Transverse colon (tissue), 4 donors: ENCODE measurements at regions not wholly inside any gene's neighbourhood (a gene's known extent, or its start where the extent isn't known, plus 50 kb on each side); places are given as distances from the start of the nearest gene placed in this dataset.

ENCODE experiments used
- DNase-seq: peaks from one replicate; pipeline ENCODE4 v3.0.0-alpha.2; 2019
- H3K27ac ChIP-seq, 4 donors: fragments of 200-600 bp; sonication (generic); 2 replicates each; pipeline ENCODE4 v1.5.1; 2016 to 2018; ENCODE audit warnings: inconsistent platforms in 4 of 4
- H3K27me3 ChIP-seq: fragments of 200-600 bp; sonication (generic); 2 replicates; pipeline ENCODE4 v1.5.1; 2017; ENCODE audit warnings: inconsistent platforms
- H3K36me3 ChIP-seq, 4 donors: fragments of 200-600 bp; sonication (generic); 2 replicates each; pipeline ENCODE4 v1.5.1; 2017 to 2019; ENCODE audit warnings: inconsistent platforms in 4 of 4
- H3K4me1 ChIP-seq, 4 donors: fragments of 200-600 bp; sonication (generic); 2 replicates each; pipeline ENCODE4 v1.5.1; 2017 to 2020; ENCODE audit warnings: inconsistent platforms in 4 of 4
- H3K4me3 ChIP-seq, 4 donors: fragments of 200-600 bp; sonication (generic); 1 replicate in 1 of 4; 2 replicates in 3 of 4; pipeline versions ENCODE4 v1.5.1 to v1.6.1; 2017 to 2019; ENCODE audit warnings: inconsistent platforms in 4 of 4
- H3K9me3 ChIP-seq, 2 donors: fragments of 200-600 bp; sonication (generic); 2 replicates each; pipeline ENCODE4 v1.5.1; 2017 to 2019; ENCODE audit warnings: inconsistent platforms in 2 of 2
- EP300 ChIP-seq: sonication (generic); formaldehyde crosslinking; IDR thresholded peaks from one replicate; pipeline ENCODE4 v1.6.1; 2017; ENCODE audit warnings: antibody characterized with exemption, low read depth
- POLR2A ChIP-seq: fragments of 450-650 bp; IDR thresholded peaks from one replicate; pipeline ENCODE4 v1.6.1; 2016; ENCODE audit warnings: antibody characterized with exemption, mild to moderate bottlenecking, moderate library complexity
- POLR2AphosphoS5 ChIP-seq, 3 donors: sonication (generic); formaldehyde crosslinking; IDR thresholded peaks; one replicate each; pipeline ENCODE4 v1.6.1; 2016; ENCODE audit warnings: antibody characterized with exemption in 3 of 3
- WGBS, 2 donors: methylation state at CpG; one replicate each; pipeline ENCODE4 v1.1.5; 2018; ENCODE audit warnings: low coverage in 1 of 2; 5-methylcytosine and 5-hydroxymethylcytosine counted together
- in situ Hi-C, 4 donors: fragments of 200-750 bp; cut with MboI; loops; one replicate each; pipeline versions ENCODE4 v1.15.0 to v1.15.1; 2017; ENCODE audit warnings: low sequenced_read_pairs in 3 of 4, low pct_ligation_motif_present in 1 of 4, low pct_unique_long_range_greater_than_20kb in 1 of 4
- intact Hi-C: fragments of 100-400 bp; cut with DNase I; formaldehyde crosslinking; loops from one replicate; pipeline ENCODE4 v1.15.1; 2023; ENCODE audit warnings: low total_unique reads
- TF ChIP-seq, protein P1 (sequence below), 5 experiments: fragments of 200-600 bp in 3 of 5; fragments of 450-650 bp in 2 of 5; sonication (generic) in 3 of 5; IDR thresholded peaks; 1 replicate in 2 of 5; 2 replicates in 3 of 5; pipeline ENCODE4 v1.5.1; 2016 to 2017; ENCODE audit warnings: antibody characterized with exemption in 5 of 5, inconsistent platforms in 3 of 5, mild to moderate bottlenecking in 2 of 5, moderate library complexity in 1 of 5

DNA sequence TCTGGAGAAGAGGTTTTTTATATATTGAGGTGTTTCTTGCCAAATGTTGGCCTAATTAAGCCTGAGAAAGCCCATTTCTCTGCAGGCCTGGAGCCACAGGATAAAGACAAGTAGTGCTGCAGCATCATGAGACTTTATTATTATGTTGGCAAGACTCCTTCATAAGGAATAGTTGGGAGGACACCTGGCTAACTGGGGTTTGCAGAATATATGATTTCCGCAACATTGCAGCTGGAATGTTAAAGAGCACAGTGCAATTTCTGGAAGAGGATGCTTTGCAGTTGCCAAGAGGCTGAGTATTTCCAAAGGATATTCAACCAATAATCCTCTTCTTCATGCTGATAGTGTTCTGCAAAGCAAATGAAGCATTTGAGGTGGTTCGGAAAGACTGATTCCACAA, 1512.8 kb upstream of the LRRTM3 start:
- Histone ChIP-seq H3K4me3 (no peak overlapping the region), H3K9me3 (no peaks in the 10 kb centered on the region), H3K27ac (no peak overlapping the region), H3K4me1 (no peaks in the 10 kb centered on the region), H3K36me3 (no peaks in the 10 kb centered on the region), H3K27me3 (no peaks in the 10 kb centered on the region)
- intact Hi-C loops (no loop called here), in situ Hi-C loops (no loop called here)
- 86% methylated on average over 2 of the region's 2 CpGs; no CpG with 5 or more reads in 1 of the 2 donors for WGBS, 2 donors
- TF ChIP-seq EP300 (no peak), POLR2AphosphoS5 (IDR thresholded peaks at IDR 0.05) (no peak), POLR2A (no peak)
- TF ChIP-seq, protein P1, sequence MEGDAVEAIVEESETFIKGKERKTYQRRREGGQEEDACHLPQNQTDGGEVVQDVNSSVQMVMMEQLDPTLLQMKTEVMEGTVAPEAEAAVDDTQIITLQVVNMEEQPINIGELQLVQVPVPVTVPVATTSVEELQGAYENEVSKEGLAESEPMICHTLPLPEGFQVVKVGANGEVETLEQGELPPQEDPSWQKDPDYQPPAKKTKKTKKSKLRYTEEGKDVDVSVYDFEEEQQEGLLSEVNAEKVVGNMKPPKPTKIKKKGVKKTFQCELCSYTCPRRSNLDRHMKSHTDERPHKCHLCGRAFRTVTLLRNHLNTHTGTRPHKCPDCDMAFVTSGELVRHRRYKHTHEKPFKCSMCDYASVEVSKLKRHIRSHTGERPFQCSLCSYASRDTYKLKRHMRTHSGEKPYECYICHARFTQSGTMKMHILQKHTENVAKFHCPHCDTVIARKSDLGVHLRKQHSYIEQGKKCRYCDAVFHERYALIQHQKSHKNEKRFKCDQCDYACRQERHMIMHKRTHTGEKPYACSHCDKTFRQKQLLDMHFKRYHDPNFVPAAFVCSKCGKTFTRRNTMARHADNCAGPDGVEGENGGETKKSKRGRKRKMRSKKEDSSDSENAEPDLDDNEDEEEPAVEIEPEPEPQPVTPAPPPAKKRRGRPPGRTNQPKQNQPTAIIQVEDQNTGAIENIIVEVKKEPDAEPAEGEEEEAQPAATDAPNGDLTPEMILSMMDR (IDR thresholded peaks at IDR 0.05) = no peak
- no peak for DNase-seq

DNA sequence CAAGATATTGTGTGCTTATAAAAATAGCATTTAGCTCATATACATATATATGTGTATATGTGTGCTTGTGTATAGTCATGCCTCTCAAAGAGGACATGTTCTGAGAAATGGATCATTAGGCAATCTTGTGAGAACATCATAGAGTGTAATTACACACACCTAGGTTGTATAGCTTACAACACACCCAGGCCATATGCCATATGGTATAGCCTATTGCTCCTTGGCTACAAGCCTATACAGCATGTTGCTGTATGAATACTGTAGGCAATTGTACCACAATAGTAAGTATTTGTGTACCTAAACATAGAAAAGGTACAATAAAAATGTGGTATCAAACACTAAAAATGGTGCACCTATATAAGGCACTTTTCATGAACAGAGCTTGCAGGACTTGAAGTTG, 1510.5 kb upstream of the LRRTM3 start:
- H3K27me3 ChIP-seq = no peaks in the 10 kb centered on the region
- no peak for DNase-seq
- H3K27ac ChIP-seq = no peak overlapping the region
- in situ Hi-C loops (no loop called here), intact Hi-C loops (no loop called here)
- H3K4me1 ChIP-seq = no peaks in the 10 kb centered on the region
- H3K36me3 ChIP-seq = no peaks in the 10 kb centered on the region
- no peak overlapping the region for H3K4me3 ChIP-seq
- TF ChIP-seq POLR2A = no peak
- TF ChIP-seq EP300 = no peak
- TF ChIP-seq POLR2AphosphoS5 (IDR thresholded peaks at IDR 0.05) = no peak
- TF ChIP-seq, protein P1 (IDR thresholded peaks at IDR 0.05) = no peak
- H3K9me3 ChIP-seq = no peaks in the 10 kb centered on the region

DNA sequence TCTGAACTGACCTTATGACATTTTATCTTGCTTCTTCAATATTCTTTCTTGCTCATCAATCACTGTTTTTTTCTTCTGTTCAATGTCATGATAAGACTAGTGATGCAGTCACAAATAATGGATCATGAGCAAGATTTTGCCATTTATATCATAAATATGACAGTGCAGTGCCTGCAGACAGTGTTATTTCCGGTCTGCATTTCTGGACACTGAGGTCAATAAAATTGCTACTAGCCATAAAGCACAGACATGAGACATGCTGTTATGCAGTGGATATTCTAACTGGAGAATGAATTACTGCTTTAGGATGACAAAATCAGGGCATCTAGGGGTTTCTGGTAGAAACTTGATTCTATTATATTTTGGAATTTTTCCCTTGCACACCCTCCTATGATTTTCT, 1509.7 kb upstream of the LRRTM3 start:
- Histone ChIP-seq H3K9me3 (no peaks in the 10 kb centered on the region), H3K4me3 (no peak overlapping the region), H3K27me3 (no peaks in the 10 kb centered on the region), H3K36me3 (no peaks in the 10 kb centered on the region), H3K27ac (no peak overlapping the region), H3K4me1 (no peaks in the 10 kb centered on the region)
- DNase-seq = no peak
- 60 to 100% methylated on average over 1 of the region's 1 CpG for WGBS, 2 donors
- intact Hi-C loops = no loop called here
- in situ Hi-C loops = no loop called here
- TF ChIP-seq POLR2AphosphoS5 (IDR thresholded peaks at IDR 0.05) (no peak), POLR2A (no peak), EP300 (no peak)
- TF ChIP-seq, protein P1 (IDR thresholded peaks at IDR 0.05) = no peak

DNA sequence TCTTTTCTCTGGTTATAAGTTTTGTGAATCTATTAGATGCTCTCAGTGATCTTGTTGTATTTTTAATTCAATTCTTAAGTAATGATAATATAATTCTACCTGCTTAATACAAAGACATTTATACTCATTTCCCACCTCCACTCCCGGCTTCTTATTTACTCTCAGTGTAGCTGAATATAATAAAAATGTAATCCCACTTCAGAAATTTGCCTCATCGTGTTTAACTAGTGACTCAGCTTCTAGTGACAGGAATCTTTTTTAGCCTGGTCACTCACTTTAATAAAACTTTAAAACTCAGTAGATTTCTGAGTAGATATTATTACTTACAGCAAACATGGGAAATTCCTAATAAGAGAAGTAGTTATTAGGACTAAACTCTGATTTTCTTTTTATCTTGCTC, 1506.2 kb upstream of the LRRTM3 start:
- H3K27me3 ChIP-seq = no peaks in the 10 kb centered on the region
- intact Hi-C loops = no loop called here

More for the DNA sequence above, 1506.2 kb upstream of the LRRTM3 start:
- no peak overlapping the region for H3K27ac ChIP-seq
- H3K4me1 ChIP-seq = no peaks in the 10 kb centered on the region
- no peaks in the 10 kb centered on the region for H3K9me3 ChIP-seq
- DNase-seq = no peak
- no peak for TF ChIP-seq EP300
- TF ChIP-seq POLR2A = no peak
- TF ChIP-seq, protein P1 (IDR thresholded peaks at IDR 0.05) = no peak
- TF ChIP-seq POLR2AphosphoS5 (IDR thresholded peaks at IDR 0.05) = no peak
- H3K4me3 ChIP-seq = no peak overlapping the region
- no peaks in the 10 kb centered on the region for H3K36me3 ChIP-seq
- WGBS, 2 donors = 57 to 59% methylated on average over 2 of the region's 2 CpGs
- in situ Hi-C loops = no loop called here
